ENCODE measurements at regions not wholly inside any gene's neighbourhood (a gene's known extent, or its start where the extent isn't known, plus 50 kb on each side); places are given as distances from the start of the nearest gene placed in this dataset.
"Not testable (repeated sequence)": the region's sequence is repeated elsewhere in the genome, so short reads cannot be mapped to it uniquely, and the experiment has no call there.

- no peak overlapping the region for H3K4ac ChIP-seq (ENCODE audit: low read depth, low read length)
- no peak overlapping the region for H4K12ac ChIP-seq (ENCODE audit: low read depth, low read length)
- H3K14ac ChIP-seq (ENCODE audit: low read length) = no peak overlapping the region
- H2AFZ ChIP-seq (ENCODE audit: insufficient read depth, low read length, poor library complexity) = no peak overlapping the region
- H3K18ac ChIP-seq (ENCODE audit: low read length) = no peak overlapping the region
- H3K79me2 ChIP-seq (ENCODE audit: control insufficient read depth, insufficient read depth, low read length, poor library complexity) = no peaks in the 10 kb centered on the region
- no peak overlapping the region for H3K9ac ChIP-seq (ENCODE audit: low read length)
- H3K4me2 ChIP-seq (ENCODE audit: low read length) = no peak overlapping the region
- no peaks in the 10 kb centered on the region for H3K4me1 ChIP-seq (ENCODE audit: control insufficient read depth in 1 of 2, insufficient read depth in 2 of 2, low read length in 2 of 2)
- H3K36me3 ChIP-seq (ENCODE audit: control insufficient read depth in 1 of 2, insufficient read depth in 2 of 2, low read length in 2 of 2) = no peaks in the 10 kb centered on the region
- H3K9me3 ChIP-seq (ENCODE audit: insufficient read depth, low read depth, low read length) = no peaks in the 10 kb centered on the region
- no peak overlapping the region for H4K91ac ChIP-seq (ENCODE audit: low read depth, low read length)
- DNase-seq = no peak
- no peak overlapping the region for H3K27ac ChIP-seq (ENCODE audit: low read depth, low read length)
- no peak overlapping the region for H3K4me3 ChIP-seq (ENCODE audit: low read depth, low read length)
- no peak overlapping the region for H2AK5ac ChIP-seq (ENCODE audit: low read length)
- no peak overlapping the region for H4K8ac ChIP-seq (ENCODE audit: low read depth, low read length)
- H3K27me3 ChIP-seq (ENCODE audit: insufficient read depth, low read length) = no peaks in the 10 kb centered on the region
- no peaks in the 10 kb centered on the region for H3K79me1 ChIP-seq (ENCODE audit: low read length)
- no peak overlapping the region for H2BK120ac ChIP-seq (ENCODE audit: insufficient read depth, low read length, poor library complexity)
- no peak overlapping the region for H2BK5ac ChIP-seq (ENCODE audit: low read depth, low read length, poor library complexity)
- no peak overlapping the region for H3K23ac ChIP-seq (ENCODE audit: low read length)
- H2BK12ac ChIP-seq (ENCODE audit: low read length) = no peak overlapping the region
- WGBS (ENCODE audit: extremely low coverage, insufficient coverage, insufficient read length) = no CpG with 5 or more reads among the region's 2 CpGs
These were observed 609.3 kb upstream of the IGFBP7 start for GRCh38 chr4:57719456-57719855.

DNA sequence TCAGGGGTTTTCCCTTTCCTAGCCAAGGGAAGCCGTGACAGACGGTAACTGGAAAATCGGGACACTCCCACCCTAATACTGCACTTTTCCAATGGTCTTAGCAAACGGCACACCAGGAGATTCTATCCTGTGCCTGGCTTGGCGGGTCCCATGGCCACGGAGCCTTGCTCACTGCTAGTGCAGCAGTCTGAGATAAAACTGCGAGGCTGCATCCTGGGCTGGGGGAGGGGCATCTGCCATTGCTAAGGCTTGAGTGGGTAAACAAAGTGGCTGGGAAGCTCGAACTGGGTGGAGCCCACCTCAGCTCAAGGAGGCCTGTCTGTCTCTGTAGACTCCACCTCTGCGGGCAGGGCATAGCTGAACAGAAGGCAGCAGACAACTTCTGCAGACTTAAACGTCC, 604.1 kb upstream of the IGFBP7 start:
- H3K79me1 ChIP-seq (ENCODE audit: low read length); H3K4me2 ChIP-seq (ENCODE audit: low read length); H3K18ac ChIP-seq (ENCODE audit: low read length); DNase-seq; H2BK5ac ChIP-seq (ENCODE audit: low read depth, low read length, poor library complexity); H3K27me3 ChIP-seq (ENCODE audit: insufficient read depth, low read length); H3K4ac ChIP-seq (ENCODE audit: low read depth, low read length); H3K9me3 ChIP-seq (ENCODE audit: insufficient read depth, low read depth, low read length); H3K23ac ChIP-seq (ENCODE audit: low read length); H4K91ac ChIP-seq (ENCODE audit: low read depth, low read length); H2AK5ac ChIP-seq (ENCODE audit: low read length); H2BK12ac ChIP-seq (ENCODE audit: low read length); H3K14ac ChIP-seq (ENCODE audit: low read length); H3K4me1 ChIP-seq (ENCODE audit: control insufficient read depth in 1 of 2, insufficient read depth in 2 of 2, low read length in 2 of 2); H2BK120ac ChIP-seq (ENCODE audit: insufficient read depth, low read length, poor library complexity); H2AFZ ChIP-seq (ENCODE audit: insufficient read depth, low read length, poor library complexity); H4K8ac ChIP-seq (ENCODE audit: low read depth, low read length); H3K9ac ChIP-seq (ENCODE audit: low read length); H3K79me2 ChIP-seq (ENCODE audit: control insufficient read depth, insufficient read depth, low read length, poor library complexity); H3K36me3 ChIP-seq (ENCODE audit: control insufficient read depth in 1 of 2, insufficient read depth in 2 of 2, low read length in 2 of 2); H4K12ac ChIP-seq (ENCODE audit: low read depth, low read length); H3K27ac ChIP-seq (ENCODE audit: low read depth, low read length); H3K4me3 ChIP-seq (ENCODE audit: low read depth, low read length): not testable (repeated sequence)
- no CpG with 5 or more reads among the region's 10 CpGs for WGBS (ENCODE audit: extremely low coverage, insufficient coverage, insufficient read length)

- Histone ChIP-seq H3K18ac (ENCODE audit: low read length) (no peak overlapping the region), H2BK5ac (ENCODE audit: low read depth, low read length, poor library complexity) (no peak overlapping the region), H3K4me2 (ENCODE audit: low read length) (no peak overlapping the region), H2BK120ac (ENCODE audit: insufficient read depth, low read length, poor library complexity) (no peak overlapping the region), H3K9ac (ENCODE audit: low read length) (no peak overlapping the region), H3K27me3 (ENCODE audit: insufficient read depth, low read length) (peaks cover 1% of the 10 kb centered on the region), H3K14ac (ENCODE audit: low read length) (no peak overlapping the region), H3K36me3 (ENCODE audit: control insufficient read depth in 1 of 2, insufficient read depth in 2 of 2, low read length in 2 of 2) (no peaks in the 10 kb centered on the region), H3K4me1 (ENCODE audit: control insufficient read depth in 1 of 2, insufficient read depth in 2 of 2, low read length in 2 of 2) (no peaks in the 10 kb centered on the region), H3K4ac (ENCODE audit: low read depth, low read length) (no peak overlapping the region), H3K79me1 (ENCODE audit: low read length) (no peaks in the 10 kb centered on the region), H4K8ac (ENCODE audit: low read depth, low read length) (no peak overlapping the region), H3K9me3 (ENCODE audit: insufficient read depth, low read depth, low read length) (peaks cover 2% of the 10 kb centered on the region), H3K4me3 (ENCODE audit: low read depth, low read length) (no peak overlapping the region), H2AFZ (ENCODE audit: insufficient read depth, low read length, poor library complexity) (no peak overlapping the region), H2AK5ac (ENCODE audit: low read length) (no peak overlapping the region), H3K79me2 (ENCODE audit: control insufficient read depth, insufficient read depth, low read length, poor library complexity) (no peaks in the 10 kb centered on the region), H4K91ac (ENCODE audit: low read depth, low read length) (no peak overlapping the region), H2BK12ac (ENCODE audit: low read length) (no peak overlapping the region), H3K27ac (ENCODE audit: low read depth, low read length) (no peak overlapping the region), H4K12ac (ENCODE audit: low read depth, low read length) (no peak overlapping the region), H3K23ac (ENCODE audit: low read length) (no peak overlapping the region)
- no peak for DNase-seq
- WGBS (ENCODE audit: extremely low coverage, insufficient coverage, insufficient read length) = no CpG with 5 or more reads among the region's 2 CpGs
These were observed 599.9 kb upstream of the IGFBP7 start for GRCh38 chr4:57710053-57710452.

- Histone ChIP-seq H2AK5ac (ENCODE audit: low read length) (no peak overlapping the region), H3K79me1 (ENCODE audit: low read length) (no peaks in the 10 kb centered on the region), H3K4me2 (ENCODE audit: low read length) (no peak overlapping the region), H3K4me1 (ENCODE audit: control insufficient read depth in 1 of 2, insufficient read depth in 2 of 2, low read length in 2 of 2) (no peaks in the 10 kb centered on the region), H3K27ac (ENCODE audit: low read depth, low read length) (no peak overlapping the region), H3K4ac (ENCODE audit: low read depth, low read length) (no peak overlapping the region), H4K91ac (ENCODE audit: low read depth, low read length) (no peak overlapping the region), H2BK5ac (ENCODE audit: low read depth, low read length, poor library complexity) (no peak overlapping the region), H3K23ac (ENCODE audit: low read length) (no peak overlapping the region), H2AFZ (ENCODE audit: insufficient read depth, low read length, poor library complexity) (no peak overlapping the region), H3K14ac (ENCODE audit: low read length) (no peak overlapping the region), H3K36me3 (ENCODE audit: control insufficient read depth in 1 of 2, insufficient read depth in 2 of 2, low read length in 2 of 2) (no peaks in the 10 kb centered on the region), H3K9me3 (ENCODE audit: insufficient read depth, low read depth, low read length) (peaks cover 2% of the 10 kb centered on the region), H3K27me3 (ENCODE audit: insufficient read depth, low read length) (no peaks in the 10 kb centered on the region), H2BK120ac (ENCODE audit: insufficient read depth, low read length, poor library complexity) (no peak overlapping the region), H3K79me2 (ENCODE audit: control insufficient read depth, insufficient read depth, low read length, poor library complexity) (no peaks in the 10 kb centered on the region), H2BK12ac (ENCODE audit: low read length) (no peak overlapping the region), H3K4me3 (ENCODE audit: low read depth, low read length) (no peak overlapping the region), H3K18ac (ENCODE audit: low read length) (no peak overlapping the region), H4K8ac (ENCODE audit: low read depth, low read length) (no peak overlapping the region), H4K12ac (ENCODE audit: low read depth, low read length) (no peak overlapping the region), H3K9ac (ENCODE audit: low read length) (no peak overlapping the region)
- no peak for DNase-seq
- WGBS (ENCODE audit: extremely low coverage, insufficient coverage, insufficient read length) = no CpG with 5 or more reads among the region's 1 CpG
These were observed 581.2 kb upstream of the IGFBP7 start for GRCh38 chr4:57691370-57691769.

All from trophoblast cell (in vitro differentiated cells and primary cell).